ENCODE measurements at regions not wholly inside any gene's neighbourhood (a gene's known extent, or its start where the extent isn't known, plus 50 kb on each side); places are given as distances from the start of the nearest gene placed in this dataset.

DNA sequence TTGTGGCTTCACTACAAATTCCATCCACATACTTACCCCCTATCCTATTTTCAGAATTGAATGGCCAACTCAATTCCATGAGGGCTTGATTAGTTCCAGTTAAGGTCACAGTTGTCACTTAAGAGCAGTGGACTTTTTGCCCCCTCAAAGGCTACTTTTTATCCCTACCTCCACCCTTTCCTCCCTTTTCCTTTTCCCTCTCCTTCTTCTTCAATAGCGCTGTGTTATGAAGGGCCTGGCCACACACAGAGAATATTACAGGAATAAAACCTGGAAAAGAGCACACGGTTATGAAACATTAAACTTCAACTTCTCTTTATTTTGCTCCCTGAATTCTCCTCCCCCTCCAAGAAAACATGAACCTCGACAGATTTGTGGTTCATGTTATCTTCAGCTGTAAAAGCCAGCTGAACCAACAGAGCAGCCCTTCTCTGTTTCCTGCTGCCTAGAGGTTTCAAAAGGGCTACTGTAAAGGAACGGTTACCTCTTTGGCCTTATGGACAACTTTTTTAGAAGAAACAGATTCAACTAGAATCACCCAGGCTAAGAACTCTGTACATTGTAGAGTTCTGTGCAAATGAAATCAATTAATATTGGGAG lies 87.0 kb upstream of the RPL34 start:
- Histone ChIP-seq H3K4me1 (no peaks in the 10 kb centered on the region), H3K4me3 (no peak overlapping the region), H3K9me3 (no peaks in the 10 kb centered on the region), H3K36me3 (no peaks in the 10 kb centered on the region), H3K27me3 (no peaks in the 10 kb centered on the region), H3K27ac (no peak overlapping the region)
- TF ChIP-seq, protein P1, sequence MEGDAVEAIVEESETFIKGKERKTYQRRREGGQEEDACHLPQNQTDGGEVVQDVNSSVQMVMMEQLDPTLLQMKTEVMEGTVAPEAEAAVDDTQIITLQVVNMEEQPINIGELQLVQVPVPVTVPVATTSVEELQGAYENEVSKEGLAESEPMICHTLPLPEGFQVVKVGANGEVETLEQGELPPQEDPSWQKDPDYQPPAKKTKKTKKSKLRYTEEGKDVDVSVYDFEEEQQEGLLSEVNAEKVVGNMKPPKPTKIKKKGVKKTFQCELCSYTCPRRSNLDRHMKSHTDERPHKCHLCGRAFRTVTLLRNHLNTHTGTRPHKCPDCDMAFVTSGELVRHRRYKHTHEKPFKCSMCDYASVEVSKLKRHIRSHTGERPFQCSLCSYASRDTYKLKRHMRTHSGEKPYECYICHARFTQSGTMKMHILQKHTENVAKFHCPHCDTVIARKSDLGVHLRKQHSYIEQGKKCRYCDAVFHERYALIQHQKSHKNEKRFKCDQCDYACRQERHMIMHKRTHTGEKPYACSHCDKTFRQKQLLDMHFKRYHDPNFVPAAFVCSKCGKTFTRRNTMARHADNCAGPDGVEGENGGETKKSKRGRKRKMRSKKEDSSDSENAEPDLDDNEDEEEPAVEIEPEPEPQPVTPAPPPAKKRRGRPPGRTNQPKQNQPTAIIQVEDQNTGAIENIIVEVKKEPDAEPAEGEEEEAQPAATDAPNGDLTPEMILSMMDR (IDR thresholded peaks at IDR 0.05) = no peak
- no peak for TF ChIP-seq POLR2A (IDR thresholded peaks at IDR 0.05)
- no peak for DNase-seq

DNA sequence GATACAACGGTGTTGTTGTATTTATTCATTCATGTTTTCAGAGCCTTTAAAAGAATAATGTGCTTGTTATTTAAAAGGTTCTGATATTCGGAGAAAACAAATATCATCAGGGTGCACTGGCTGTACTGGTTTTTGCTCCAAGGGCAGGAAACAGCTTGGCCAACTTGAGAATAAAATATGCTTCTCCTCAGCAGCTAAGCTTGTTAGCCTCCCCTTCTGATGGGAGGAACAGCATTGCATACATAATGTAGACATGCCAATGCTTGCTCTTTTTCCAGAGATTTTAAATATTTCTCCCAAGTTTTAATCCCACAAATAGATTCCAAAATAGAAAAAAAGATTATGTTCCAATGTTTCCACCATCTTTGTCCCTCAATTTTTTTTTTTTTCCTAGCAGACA lies 87.6 kb upstream of the RPL34 start:
- TF ChIP-seq, protein P1 (IDR thresholded peaks at IDR 0.05) = no peak
- no peak for TF ChIP-seq POLR2A (IDR thresholded peaks at IDR 0.05)
- no peaks in the 10 kb centered on the region for H3K9me3 ChIP-seq
- no peak overlapping the region for H3K27ac ChIP-seq
- DNase-seq = no peak
- no peaks in the 10 kb centered on the region for H3K4me1 ChIP-seq
- no peaks in the 10 kb centered on the region for H3K27me3 ChIP-seq
- H3K36me3 ChIP-seq = no peaks in the 10 kb centered on the region
- H3K4me3 ChIP-seq = no peak overlapping the region

GRCh38 chr4:108532187-108532586 lies 88.2 kb upstream of the RPL34 start:
- TF ChIP-seq, protein P1 (IDR thresholded peaks at IDR 0.05) = no peak
- no peak for TF ChIP-seq POLR2A (IDR thresholded peaks at IDR 0.05)
- H3K4me3 ChIP-seq = no peak overlapping the region
- H3K36me3 ChIP-seq = no peaks in the 10 kb centered on the region
- no peaks in the 10 kb centered on the region for H3K27me3 ChIP-seq
- no peaks in the 10 kb centered on the region for H3K4me1 ChIP-seq
- DNase-seq = no peak
- no peaks in the 10 kb centered on the region for H3K9me3 ChIP-seq
- no peak overlapping the region for H3K27ac ChIP-seq

- Histone ChIP-seq H3K4me1 (no peaks in the 10 kb centered on the region), H3K36me3 (no peaks in the 10 kb centered on the region), H3K4me3 (no peak overlapping the region), H3K27ac (no peak overlapping the region), H3K27me3 (no peaks in the 10 kb centered on the region), H3K9me3 (no peaks in the 10 kb centered on the region)
- DNase-seq = no peak
- no peak for TF ChIP-seq POLR2A (IDR thresholded peaks at IDR 0.05)
- TF ChIP-seq, protein P1 (IDR thresholded peaks at IDR 0.05) = no peak
Measured at GRCh38 chr4:108531461-108531860, 88.9 kb upstream of the RPL34 start.

GRCh38 chr4:108529984-108530905 lies 90.1 kb upstream of the RPL34 start:
- TF ChIP-seq POLR2A (IDR thresholded peaks at IDR 0.05) = no peak
- TF ChIP-seq, protein P1 (IDR thresholded peaks at IDR 0.05) = no peak
- Histone ChIP-seq H3K27me3 (no peaks in the 10 kb centered on the region), H3K9me3 (no peaks in the 10 kb centered on the region), H3K27ac (no peak overlapping the region), H3K4me3 (no peak overlapping the region), H3K36me3 (no peaks in the 10 kb centered on the region), H3K4me1 (no peaks in the 10 kb centered on the region)
- no peak for DNase-seq
